PC-3 (cell line): ENCODE measurements at regions not wholly inside any gene's neighbourhood (a gene's known extent, or its start where the extent isn't known, plus 50 kb on each side); places are given as distances from the start of the nearest gene placed in this dataset.

ENCODE experiments used
- EZH2phosphoT487 ChIP-seq: fragments of 300-600 bp; sonication (generic); IDR thresholded peaks from 2 replicates; pipeline ENCODE4 v1.6.1; 2018; ENCODE audit warnings: mild to moderate bottlenecking, antibody characterized with exemption, low read length, borderline replicate concordance
- TF ChIP-seq, protein P1 (sequence below): fragments of 300-600 bp; sonication (generic); conservative IDR thresholded peaks from 2 replicates; pipeline ENCODE4 v1.5.1; 2017; ENCODE audit warnings: antibody characterized with exemption, low read depth, mild to moderate bottlenecking, low read length

DNA sequence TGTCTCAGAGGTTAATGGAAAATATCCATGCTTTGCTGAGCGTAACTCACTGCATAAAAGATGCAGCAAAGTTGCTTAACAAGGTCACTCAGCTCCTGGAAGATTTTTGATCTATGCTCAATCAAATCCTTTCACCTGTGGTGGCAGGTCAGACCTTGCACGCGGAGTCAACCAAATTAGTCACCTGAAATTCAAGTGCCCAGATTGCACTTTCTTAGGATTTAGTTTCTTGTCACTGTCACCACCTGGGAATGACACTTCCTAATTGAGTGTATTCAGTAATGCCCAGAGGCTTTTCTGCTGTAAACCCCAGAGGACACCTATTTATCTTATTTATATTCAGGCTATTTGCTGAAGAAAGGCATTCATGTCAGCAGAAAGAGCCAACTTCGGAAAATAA lies 215.8 kb upstream of the SMIM31 start:
- TF ChIP-seq, protein P1, sequence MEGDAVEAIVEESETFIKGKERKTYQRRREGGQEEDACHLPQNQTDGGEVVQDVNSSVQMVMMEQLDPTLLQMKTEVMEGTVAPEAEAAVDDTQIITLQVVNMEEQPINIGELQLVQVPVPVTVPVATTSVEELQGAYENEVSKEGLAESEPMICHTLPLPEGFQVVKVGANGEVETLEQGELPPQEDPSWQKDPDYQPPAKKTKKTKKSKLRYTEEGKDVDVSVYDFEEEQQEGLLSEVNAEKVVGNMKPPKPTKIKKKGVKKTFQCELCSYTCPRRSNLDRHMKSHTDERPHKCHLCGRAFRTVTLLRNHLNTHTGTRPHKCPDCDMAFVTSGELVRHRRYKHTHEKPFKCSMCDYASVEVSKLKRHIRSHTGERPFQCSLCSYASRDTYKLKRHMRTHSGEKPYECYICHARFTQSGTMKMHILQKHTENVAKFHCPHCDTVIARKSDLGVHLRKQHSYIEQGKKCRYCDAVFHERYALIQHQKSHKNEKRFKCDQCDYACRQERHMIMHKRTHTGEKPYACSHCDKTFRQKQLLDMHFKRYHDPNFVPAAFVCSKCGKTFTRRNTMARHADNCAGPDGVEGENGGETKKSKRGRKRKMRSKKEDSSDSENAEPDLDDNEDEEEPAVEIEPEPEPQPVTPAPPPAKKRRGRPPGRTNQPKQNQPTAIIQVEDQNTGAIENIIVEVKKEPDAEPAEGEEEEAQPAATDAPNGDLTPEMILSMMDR: no peak
- no peak for TF ChIP-seq EZH2phosphoT487
